ENCODE measurements at regions not wholly inside any gene's neighbourhood (a gene's known extent, or its start where the extent isn't known, plus 50 kb on each side); places are given as distances from the start of the nearest gene placed in this dataset.

DNA sequence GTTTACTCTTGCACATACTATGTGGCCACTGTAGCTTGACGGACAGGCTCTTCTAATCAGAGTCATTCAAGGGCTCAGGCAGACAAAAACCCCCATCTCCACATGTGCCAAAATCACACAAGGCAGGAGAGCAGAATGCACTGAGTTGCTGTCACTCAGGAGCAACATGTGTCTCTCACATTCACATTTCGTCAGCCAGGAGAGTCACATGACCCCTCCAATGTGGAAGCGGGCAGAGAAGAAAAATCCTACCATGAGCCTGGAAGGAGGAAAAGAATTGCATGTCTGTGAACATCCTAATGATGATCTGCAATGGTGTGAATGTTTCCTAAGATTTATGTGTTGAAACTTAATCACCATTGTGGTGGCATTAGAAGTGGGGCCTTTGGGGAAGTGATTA is 69.9 kb upstream of the MSX2 start:
- TF ChIP-seq, protein P1, sequence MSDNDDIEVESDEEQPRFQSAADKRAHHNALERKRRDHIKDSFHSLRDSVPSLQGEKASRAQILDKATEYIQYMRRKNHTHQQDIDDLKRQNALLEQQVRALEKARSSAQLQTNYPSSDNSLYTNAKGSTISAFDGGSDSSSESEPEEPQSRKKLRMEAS (IDR thresholded peaks at IDR 0.05; ENCODE audit: low read depth, low read length) = no peak
- no peak for TF ChIP-seq POLR2A (IDR thresholded peaks at IDR 0.05; ENCODE audit: extremely low read depth, insufficient read length)
- TF ChIP-seq MYC (IDR thresholded peaks at IDR 0.05; ENCODE audit: low read depth, low read length) = no peak
- TF ChIP-seq, protein P2, sequence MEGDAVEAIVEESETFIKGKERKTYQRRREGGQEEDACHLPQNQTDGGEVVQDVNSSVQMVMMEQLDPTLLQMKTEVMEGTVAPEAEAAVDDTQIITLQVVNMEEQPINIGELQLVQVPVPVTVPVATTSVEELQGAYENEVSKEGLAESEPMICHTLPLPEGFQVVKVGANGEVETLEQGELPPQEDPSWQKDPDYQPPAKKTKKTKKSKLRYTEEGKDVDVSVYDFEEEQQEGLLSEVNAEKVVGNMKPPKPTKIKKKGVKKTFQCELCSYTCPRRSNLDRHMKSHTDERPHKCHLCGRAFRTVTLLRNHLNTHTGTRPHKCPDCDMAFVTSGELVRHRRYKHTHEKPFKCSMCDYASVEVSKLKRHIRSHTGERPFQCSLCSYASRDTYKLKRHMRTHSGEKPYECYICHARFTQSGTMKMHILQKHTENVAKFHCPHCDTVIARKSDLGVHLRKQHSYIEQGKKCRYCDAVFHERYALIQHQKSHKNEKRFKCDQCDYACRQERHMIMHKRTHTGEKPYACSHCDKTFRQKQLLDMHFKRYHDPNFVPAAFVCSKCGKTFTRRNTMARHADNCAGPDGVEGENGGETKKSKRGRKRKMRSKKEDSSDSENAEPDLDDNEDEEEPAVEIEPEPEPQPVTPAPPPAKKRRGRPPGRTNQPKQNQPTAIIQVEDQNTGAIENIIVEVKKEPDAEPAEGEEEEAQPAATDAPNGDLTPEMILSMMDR (IDR thresholded peaks at IDR 0.05; ENCODE audit: low read depth, low read length) = no peak
- no peak for DNase-seq (ENCODE audit: low read depth)
- H3K4me3 ChIP-seq (ENCODE audit: low read depth, low read length) = no peak overlapping the region

DNA sequence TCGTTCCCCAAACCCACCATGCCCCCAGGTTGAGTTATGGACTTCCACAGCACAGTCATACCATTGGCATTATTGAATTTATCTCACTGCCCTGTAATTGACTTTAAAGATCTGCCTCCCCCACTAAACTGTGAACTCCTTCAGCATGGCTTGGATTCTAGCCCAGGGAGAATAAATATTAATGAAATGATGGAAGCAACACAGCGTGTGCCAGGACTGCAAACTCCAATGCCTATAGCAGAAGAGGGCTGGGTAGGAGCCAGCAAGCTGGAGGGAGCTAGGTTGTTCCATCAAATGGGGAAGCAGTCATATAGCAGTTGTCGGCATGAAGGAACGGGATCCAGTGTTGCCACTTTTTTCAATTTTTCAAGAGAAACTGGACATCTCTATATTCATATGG is 69.0 kb upstream of the MSX2 start:
- no peak for DNase-seq (ENCODE audit: low read depth)
- TF ChIP-seq, protein P1 (IDR thresholded peaks at IDR 0.05; ENCODE audit: low read depth, low read length) = no peak
- TF ChIP-seq, protein P2 (IDR thresholded peaks at IDR 0.05; ENCODE audit: low read depth, low read length) = no peak
- TF ChIP-seq MYC (IDR thresholded peaks at IDR 0.05; ENCODE audit: low read depth, low read length) = no peak
- no peak for TF ChIP-seq POLR2A (IDR thresholded peaks at IDR 0.05; ENCODE audit: extremely low read depth, insufficient read length)
- H3K4me3 ChIP-seq (ENCODE audit: low read depth, low read length) = no peak overlapping the region

DNA sequence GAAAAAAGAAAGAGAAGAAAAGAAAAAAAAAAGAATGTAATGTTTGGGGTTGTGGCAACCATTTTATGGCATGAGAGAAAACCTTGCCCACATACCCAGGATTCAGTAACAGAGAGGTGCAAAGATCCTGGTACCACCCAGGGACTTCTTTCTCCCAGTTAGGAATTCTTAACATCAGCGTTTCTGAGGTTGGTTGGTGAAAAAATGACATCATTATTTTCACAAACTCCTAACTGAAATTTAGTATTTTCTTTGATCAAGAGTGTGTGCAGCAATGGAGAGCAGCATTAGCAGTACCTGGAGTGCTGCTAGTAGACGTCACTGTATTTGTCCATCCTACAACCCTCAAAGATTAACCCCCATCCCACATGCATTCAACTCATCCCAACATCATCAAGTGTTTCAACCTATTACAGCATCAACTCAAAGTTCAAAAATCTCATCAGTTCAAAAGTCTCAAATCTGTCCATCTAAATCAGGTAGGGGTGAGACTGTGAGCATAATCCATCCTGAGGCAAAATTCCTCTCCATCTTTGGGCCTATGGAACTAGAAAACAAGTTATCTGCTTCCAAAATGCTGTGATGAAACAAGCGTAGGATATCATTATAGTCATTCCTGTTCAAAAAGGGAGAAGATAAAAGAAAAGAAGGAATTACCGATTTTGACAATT is 60.1 kb upstream of the MSX2 start:
- DNase-seq (ENCODE audit: low read depth) = no peak
- TF ChIP-seq, protein P1 (IDR thresholded peaks at IDR 0.05; ENCODE audit: low read depth, low read length) = no peak
- TF ChIP-seq, protein P2 (IDR thresholded peaks at IDR 0.05; ENCODE audit: low read depth, low read length) = no peak
- TF ChIP-seq MYC (IDR thresholded peaks at IDR 0.05; ENCODE audit: low read depth, low read length) = no peak
- TF ChIP-seq POLR2A (IDR thresholded peaks at IDR 0.05; ENCODE audit: extremely low read depth, insufficient read length) = no peak
- H3K4me3 ChIP-seq (ENCODE audit: low read depth, low read length) = no peak overlapping the region

DNA sequence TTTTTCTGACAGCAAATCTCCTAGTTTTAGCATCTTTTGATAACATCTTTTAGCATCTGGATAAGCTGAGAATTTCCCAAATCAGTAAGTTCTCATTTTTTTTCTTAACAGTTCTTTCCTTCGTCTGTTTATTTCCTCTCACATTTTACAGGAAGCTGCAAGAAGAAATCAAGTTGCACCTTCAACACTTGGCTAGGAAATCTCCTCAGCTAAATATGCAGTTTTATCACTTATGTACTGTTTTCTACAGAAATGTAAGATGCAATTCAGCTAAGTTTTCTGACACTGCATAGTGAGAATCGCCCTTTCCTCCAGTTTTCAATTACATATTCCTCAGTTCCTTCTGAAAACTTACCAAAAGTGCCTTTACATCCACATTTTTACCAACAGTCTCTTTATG is 59.0 kb upstream of the MSX2 start:
- TF ChIP-seq, protein P2 (IDR thresholded peaks at IDR 0.05; ENCODE audit: low read depth, low read length) = no peak
- DNase-seq (ENCODE audit: low read depth) = no peak
- no peak overlapping the region for H3K4me3 ChIP-seq (ENCODE audit: low read depth, low read length)

DNA sequence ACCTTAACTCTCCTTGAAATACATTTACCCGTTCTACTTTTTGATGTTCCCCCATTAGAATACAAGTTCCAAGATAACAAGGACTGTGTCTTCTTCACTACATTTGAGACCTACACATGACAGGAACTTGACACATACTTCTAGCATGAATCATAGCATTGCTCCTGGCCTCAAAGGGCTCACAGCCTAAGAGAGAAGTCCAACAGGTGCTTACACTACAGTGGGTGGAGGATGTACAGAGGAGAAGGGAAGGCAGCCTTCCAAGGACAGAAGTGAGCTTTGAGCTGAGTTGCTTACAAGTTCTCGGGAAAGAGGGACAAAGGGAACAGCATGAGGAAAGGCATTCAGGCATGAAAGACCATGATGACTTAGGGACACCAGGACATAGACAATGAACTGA is 56.9 kb upstream of the MSX2 start:
- TF ChIP-seq, protein P2 (IDR thresholded peaks at IDR 0.05; ENCODE audit: low read depth, low read length) = no peak
- TF ChIP-seq, protein P1 (IDR thresholded peaks at IDR 0.05; ENCODE audit: low read depth, low read length) = no peak
- TF ChIP-seq POLR2A (IDR thresholded peaks at IDR 0.05; ENCODE audit: extremely low read depth, insufficient read length) = no peak
- DNase-seq (ENCODE audit: low read depth) = no peak

DNA sequence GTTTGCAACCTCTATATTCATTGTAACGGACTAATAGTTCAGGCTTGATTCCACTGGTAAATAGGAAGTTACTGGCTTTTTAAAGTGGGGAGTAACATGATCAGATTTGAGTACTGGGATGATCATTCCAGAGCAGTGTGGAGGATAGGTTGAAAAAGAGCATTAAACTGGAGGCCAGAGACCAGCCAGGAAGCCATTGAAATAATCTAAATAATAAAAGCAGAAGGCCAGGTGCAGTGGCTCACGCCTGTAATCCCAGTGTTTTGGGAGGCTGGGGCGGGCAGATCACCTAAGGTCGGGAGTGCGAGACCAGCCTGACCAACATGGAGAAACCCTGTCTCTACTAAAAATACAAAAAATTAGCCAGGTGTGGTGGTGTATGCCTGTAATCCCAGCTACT is 56.0 kb upstream of the MSX2 start:
- DNase-seq (ENCODE audit: low read depth) = no peak

More for the DNA sequence above, 56.9 kb upstream of the MSX2 start:
- H3K4me3 ChIP-seq (ENCODE audit: low read depth, low read length) = no peak overlapping the region

More for the DNA sequence above, 56.0 kb upstream of the MSX2 start:
- no peak overlapping the region for H3K4me3 ChIP-seq (ENCODE audit: low read depth, low read length)
- TF ChIP-seq MYC (IDR thresholded peaks at IDR 0.05; ENCODE audit: low read depth, low read length) (no peak), POLR2A (IDR thresholded peaks at IDR 0.05; ENCODE audit: extremely low read depth, insufficient read length) (no peak)
- TF ChIP-seq, protein P2 (IDR thresholded peaks at IDR 0.05; ENCODE audit: low read depth, low read length) = no peak
- TF ChIP-seq, protein P1 (IDR thresholded peaks at IDR 0.05; ENCODE audit: low read depth, low read length) = no peak
